NT2/D1 (cell line): ENCODE measurements at regions not wholly inside any gene's neighbourhood (a gene's known extent, or its start where the extent isn't known, plus 50 kb on each side); places are given as distances from the start of the nearest gene placed in this dataset.
"Not testable (repeated sequence)": the region's sequence is repeated elsewhere in the genome, so short reads cannot be mapped to it uniquely, and the experiment has no call there.

Experiments
- DNase-seq: peaks from one replicate; pipeline ENCODE4 v3.0.0-alpha.2; 2011; ENCODE audit warnings: low read depth, low spot score
- H3K27me3 ChIP-seq: 2 replicates; pipeline ENCODE4 v1.6.0; 2011; ENCODE audit warnings: mild to moderate bottlenecking; ENCODE audit not compliant: insufficient read length, insufficient read depth
- H3K36me3 ChIP-seq: 2 replicates; pipeline ENCODE4 v1.6.1; 2011; ENCODE audit warnings: mild to moderate bottlenecking, low read length, mixed read lengths; ENCODE audit not compliant: insufficient read depth, insufficient read length
- H3K4me1 ChIP-seq: 2 replicates; pipeline ENCODE4 v1.5.1; 2011; ENCODE audit not compliant: insufficient read depth, insufficient read length
- H3K4me3 ChIP-seq: 2 replicates; pipeline ENCODE4 v1.5.1; 2011; ENCODE audit warnings: low read depth; ENCODE audit not compliant: insufficient read length
- H3K9ac ChIP-seq: 2 replicates; pipeline ENCODE4 v1.6.0; 2011; ENCODE audit warnings: low read depth; ENCODE audit not compliant: insufficient read length
- H3K9me3 ChIP-seq: 2 replicates; pipeline ENCODE4 v1.5.1; 2011; ENCODE audit warnings: mild to moderate bottlenecking, low read length; ENCODE audit not compliant: insufficient read depth
- SUZ12 ChIP-seq: IDR thresholded peaks from 2 replicates; pipeline ENCODE4 v1.6.1; 2011; ENCODE audit not compliant: insufficient read length, insufficient read depth; ENCODE audit errors: extremely low read depth
- YY1 ChIP-seq: IDR thresholded peaks from 2 replicates; pipeline ENCODE4 v1.6.1; 2011; ENCODE audit not compliant: insufficient read length, insufficient read depth
- ZNF274 ChIP-seq: IDR thresholded peaks from 2 replicates; pipeline ENCODE4 v1.6.1; 2011; ENCODE audit warnings: mild to moderate bottlenecking, low read depth, low read length

DNA sequence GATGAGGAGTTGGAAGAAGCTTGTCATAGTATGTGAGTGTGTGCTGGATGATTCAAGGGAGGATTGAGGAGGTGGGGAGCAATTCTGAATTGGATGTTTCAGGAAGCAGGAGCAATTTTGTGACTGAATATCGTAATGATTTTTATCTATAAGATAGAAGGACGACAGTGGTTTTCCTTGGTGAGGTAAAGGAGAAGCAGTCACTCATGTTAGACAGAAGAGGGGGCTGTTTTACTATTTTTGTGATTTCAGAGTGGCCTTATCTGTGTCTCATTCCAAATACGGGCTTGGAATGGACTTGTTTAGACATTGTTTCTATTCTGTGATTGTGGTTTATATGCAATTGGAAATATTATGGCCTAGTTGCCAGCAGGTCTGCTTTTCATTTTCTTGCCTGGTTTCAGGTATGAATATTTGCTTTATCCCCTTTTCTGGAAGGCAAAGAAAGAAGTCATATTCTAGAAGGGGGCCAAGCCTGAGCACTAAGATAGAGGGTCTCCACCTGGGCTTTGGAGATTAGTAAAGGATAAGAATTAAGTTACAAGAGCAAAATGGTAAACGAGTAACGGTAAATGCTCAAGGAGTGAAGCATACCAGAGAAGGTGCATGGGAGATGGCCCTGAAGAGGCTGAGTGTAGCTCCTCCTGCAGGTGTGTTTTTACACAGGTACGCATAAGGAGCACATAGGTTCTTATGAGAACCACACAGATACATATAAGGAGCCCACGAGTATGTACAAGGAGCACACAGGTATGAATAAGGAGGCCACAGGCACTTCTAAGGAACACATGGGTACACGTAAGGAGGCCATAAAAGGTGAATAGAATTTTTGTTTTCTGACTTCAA is 124.6 kb upstream of the KCNAB1 start:
- H3K27me3 ChIP-seq: no peaks in the 10 kb centered on the region
- no peaks in the 10 kb centered on the region for H3K4me1 ChIP-seq
- no peak for DNase-seq
- TF ChIP-seq SUZ12 (no peak), YY1 (no peak), ZNF274 (no peak)
- H3K4me3 ChIP-seq: no peak overlapping the region
- H3K9me3 ChIP-seq: no peaks in the 10 kb centered on the region
- H3K9ac ChIP-seq: no peak overlapping the region
- H3K36me3 ChIP-seq: no peaks in the 10 kb centered on the region

DNA sequence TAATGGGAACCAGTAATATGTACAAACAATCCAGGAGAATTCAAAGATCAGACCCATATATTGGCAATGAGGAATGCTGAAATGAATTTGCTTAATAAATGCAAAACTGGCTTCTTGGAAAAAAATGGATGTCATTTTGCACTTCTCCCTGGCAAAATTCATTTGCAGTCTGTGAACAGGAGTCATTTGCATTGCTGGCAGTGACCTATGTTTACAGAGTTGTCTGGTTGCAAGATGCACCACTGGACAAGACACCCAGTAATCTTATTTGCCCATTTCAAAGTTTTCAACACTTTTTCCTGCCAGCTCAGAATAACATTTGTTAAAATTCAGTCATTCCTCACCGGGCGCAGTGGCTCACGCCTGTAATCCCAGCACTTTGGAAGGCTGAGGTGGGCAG is 123.5 kb upstream of the KCNAB1 start:
- H3K9ac ChIP-seq: no peak overlapping the region
- no peak for DNase-seq

DNA sequence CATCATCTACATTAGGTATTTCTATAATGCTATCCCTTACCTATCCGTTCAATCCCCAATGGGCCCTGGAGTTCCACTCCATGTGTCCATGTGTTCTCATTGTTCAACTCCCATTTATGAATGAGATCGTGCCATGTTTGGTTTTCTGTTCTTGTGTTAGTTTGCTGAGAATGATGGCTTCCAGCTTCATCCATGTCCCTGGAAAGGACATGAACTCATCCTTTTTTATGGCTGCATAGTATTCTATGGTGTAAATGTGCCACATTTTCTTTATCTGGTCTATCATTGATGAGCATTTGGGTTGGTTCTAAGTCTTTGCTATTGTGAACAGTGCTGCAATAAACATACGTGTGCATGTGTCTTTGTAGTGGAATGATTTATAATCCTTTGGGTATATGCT is 122.2 kb upstream of the KCNAB1 start:
- H3K36me3 ChIP-seq, DNase-seq, H3K9ac ChIP-seq, H3K9me3 ChIP-seq, H3K27me3 ChIP-seq, H3K4me3 ChIP-seq, H3K4me1 ChIP-seq: not testable (repeated sequence)

More for the DNA sequence above, 123.5 kb upstream of the KCNAB1 start:
- H3K4me1 ChIP-seq: no peaks in the 10 kb centered on the region
- H3K27me3 ChIP-seq: no peaks in the 10 kb centered on the region
- TF ChIP-seq SUZ12: no peak
- TF ChIP-seq YY1: no peak
- no peak for TF ChIP-seq ZNF274
- H3K36me3 ChIP-seq: no peaks in the 10 kb centered on the region
- no peak overlapping the region for H3K4me3 ChIP-seq
- no peaks in the 10 kb centered on the region for H3K9me3 ChIP-seq

DNA sequence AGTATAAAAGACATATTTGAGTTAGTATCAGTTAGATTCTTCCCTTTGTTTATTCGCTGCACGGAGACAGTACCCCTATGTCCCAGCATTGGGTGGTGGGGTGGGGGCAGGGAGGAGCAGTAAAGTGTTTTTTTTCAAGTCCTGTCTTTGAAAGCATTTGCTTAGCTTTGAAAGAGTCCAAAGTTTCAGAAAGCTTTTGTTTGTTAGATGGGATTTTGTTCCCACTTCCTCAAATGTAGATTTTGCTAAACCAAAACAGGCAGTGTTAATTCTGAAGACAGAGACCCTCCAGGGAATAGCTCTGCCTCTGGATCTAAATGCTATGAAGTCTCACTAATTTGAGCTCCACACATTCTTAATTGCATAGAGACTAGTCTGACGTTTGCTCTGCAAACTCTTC is 114.6 kb upstream of the KCNAB1 start:
- Histone ChIP-seq H3K27me3 (no peaks in the 10 kb centered on the region), H3K36me3 (no peaks in the 10 kb centered on the region), H3K4me3 (no peak overlapping the region), H3K9ac (no peak overlapping the region), H3K9me3 (no peaks in the 10 kb centered on the region), H3K4me1 (no peaks in the 10 kb centered on the region)
- TF ChIP-seq YY1 (no peak), SUZ12 (no peak), ZNF274 (no peak)
- DNase-seq: no peak

DNA sequence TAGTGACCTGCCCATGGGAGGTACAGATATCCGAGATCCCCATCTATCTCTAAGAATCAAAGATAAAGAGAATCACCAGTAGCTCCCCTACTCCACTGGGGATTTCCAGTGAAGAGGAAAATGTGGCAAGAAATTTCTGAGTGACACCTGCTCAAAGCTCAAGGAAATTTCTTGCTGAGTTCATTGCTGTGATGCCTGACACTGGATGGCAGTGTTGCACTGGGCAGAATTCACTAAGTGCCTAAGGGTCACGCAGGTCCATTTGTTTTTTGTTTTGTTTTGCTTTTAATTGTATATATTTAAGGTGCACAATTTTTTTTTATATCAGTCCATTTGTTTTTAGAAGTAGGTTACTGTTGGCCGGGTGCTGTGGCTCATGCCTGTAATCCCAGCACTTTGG is 109.5 kb upstream of the KCNAB1 start:
- no peak for TF ChIP-seq SUZ12
- TF ChIP-seq YY1: no peak
- TF ChIP-seq ZNF274: no peak
- Histone ChIP-seq H3K27me3 (no peaks in the 10 kb centered on the region), H3K4me1 (no peaks in the 10 kb centered on the region), H3K9me3 (no peaks in the 10 kb centered on the region), H3K36me3 (no peaks in the 10 kb centered on the region), H3K4me3 (no peak overlapping the region), H3K9ac (no peak overlapping the region)
- no peak for DNase-seq

DNA sequence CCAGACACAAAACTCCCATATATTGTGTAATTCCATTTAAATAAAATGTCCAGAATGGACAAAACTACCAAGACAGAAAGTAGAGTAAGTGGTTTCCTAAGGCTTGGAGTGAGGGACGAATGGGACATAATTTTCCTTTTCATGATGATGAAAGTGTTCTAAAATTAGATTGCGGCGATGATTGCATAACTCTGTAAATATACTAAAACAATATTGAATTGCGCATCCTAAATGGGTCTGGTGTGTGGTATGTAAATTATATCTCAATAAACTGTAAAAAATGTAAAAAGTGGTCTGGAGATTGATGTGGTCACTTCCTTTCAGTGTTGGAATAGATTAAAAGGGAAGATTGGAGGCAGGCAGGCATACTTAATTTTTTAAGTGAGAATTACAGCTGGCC is 105.9 kb upstream of the KCNAB1 start:
- TF ChIP-seq YY1 (no peak), ZNF274 (no peak), SUZ12 (no peak)
- DNase-seq: no peak
- Histone ChIP-seq H3K27me3 (no peaks in the 10 kb centered on the region), H3K4me3 (no peak overlapping the region), H3K36me3 (no peaks in the 10 kb centered on the region), H3K9me3 (no peaks in the 10 kb centered on the region), H3K4me1 (no peaks in the 10 kb centered on the region), H3K9ac (no peak overlapping the region)

DNA sequence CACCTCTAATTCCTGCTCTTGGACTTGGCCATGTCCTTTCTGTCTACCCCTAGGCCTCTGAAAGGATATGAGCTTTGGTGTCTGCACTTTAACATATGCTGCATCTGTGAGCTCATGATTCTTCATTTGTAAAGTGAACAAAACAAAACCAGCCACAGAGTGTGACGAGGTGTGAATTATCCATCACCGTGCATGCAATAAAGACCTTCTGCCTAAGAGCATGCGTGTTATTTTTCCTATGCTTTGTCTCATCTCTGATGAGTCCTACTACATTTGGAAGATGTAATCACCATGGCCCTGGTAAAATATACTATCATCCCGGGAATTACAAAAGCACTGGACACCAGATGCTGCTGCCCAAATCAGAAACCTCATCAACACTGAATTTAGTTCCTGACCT is 103.5 kb upstream of the KCNAB1 start:
- TF ChIP-seq SUZ12 (no peak), YY1 (no peak), ZNF274 (no peak)
- DNase-seq: no peak
- no peaks in the 10 kb centered on the region for H3K9me3 ChIP-seq
- no peaks in the 10 kb centered on the region for H3K27me3 ChIP-seq
- H3K36me3 ChIP-seq: no peaks in the 10 kb centered on the region
- no peak overlapping the region for H3K9ac ChIP-seq
- H3K4me3 ChIP-seq: no peak overlapping the region
- no peaks in the 10 kb centered on the region for H3K4me1 ChIP-seq
